Right lobe of liver (tissue), 6 donors: ENCODE measurements at regions not wholly inside any gene's neighbourhood (a gene's known extent, or its start where the extent isn't known, plus 50 kb on each side); places are given as distances from the start of the nearest gene placed in this dataset.

Source experiments
- ATAC-seq, 4 donors: fragments of 200-7000 bp; cut with Tn5 transposase; one replicate each; pipeline ENCODE4 v1.9.1; 2020; ENCODE audit warnings: mild to moderate bottlenecking in 4 of 4, moderate library complexity in 4 of 4
- DNase-seq, 3 donors: peaks; one replicate each; pipeline ENCODE4 v3.0.0-alpha.2; 2020
- H3K27ac ChIP-seq, 3 donors: fragments of 200-600 bp; one replicate each; pipeline ENCODE4 v1.8.0; 2022
- H3K27me3 ChIP-seq, 2 donors: fragments of 200-600 bp; one replicate each; pipeline ENCODE4 v1.8.0; 2022
- H3K36me3 ChIP-seq, 4 donors: fragments of 200-600 bp; sonication (generic) in 1 of 4; one replicate each; pipeline versions ENCODE4 v1.5.1 to v1.8.0; 2017 to 2022; ENCODE audit warnings: control low read depth in 1 of 4
- H3K4me1 ChIP-seq, 4 donors: fragments of 200-600 bp; sonication (generic) in 1 of 4; one replicate each; pipeline versions ENCODE4 v1.5.1 to v1.8.0; 2017 to 2022; ENCODE audit warnings: control low read depth in 1 of 4
- H3K4me3 ChIP-seq, 3 donors: fragments of 200-600 bp; one replicate each; pipeline ENCODE4 v1.8.0; 2022
- H3K9me3 ChIP-seq, 4 donors: fragments of 200-600 bp; sonication (generic) in 1 of 4; one replicate each; pipeline versions ENCODE4 v1.5.1 to v1.8.0; 2017 to 2022; ENCODE audit warnings: control low read depth in 1 of 4
- POLR2A ChIP-seq: fragments of 450-650 bp; IDR thresholded peaks from one replicate; pipeline ENCODE4 v1.6.1; 2017; ENCODE audit warnings: antibody characterized with exemption, mild to moderate bottlenecking
- WGBS: methylation state at CpG from one replicate; pipeline ENCODE4 v1.1.6; 2018; ENCODE audit warnings: low coverage, low lambda C conversion rate; ENCODE audit not compliant: insufficient coverage; ENCODE audit errors: missing lambda C conversion rate; 5-methylcytosine and 5-hydroxymethylcytosine counted together
- intact Hi-C, 2 donors: fragments of 100-400 bp; cut with DNase I; formaldehyde crosslinking; loops; one replicate each; pipeline versions ENCODE4 v1.11.2 to v1.14.1; 2022
- TF ChIP-seq, protein P1 (sequence below), 4 donors: fragments of 200-600 bp in 3 of 4; fragments of 450-650 bp in 1 of 4; IDR thresholded peaks; one replicate each; pipeline versions ENCODE4 v1.5.1 to v1.8.0; 2016 to 2022; ENCODE audit warnings: antibody characterized with exemption in 4 of 4, mild to moderate bottlenecking in 2 of 4
- donor health status: DM: no; HTN: yes; CAD: no.
- donor health status: DM: no; HTN: no; CAD: no.
- donor health status: DM: no; HTN: no; CAD: no.
- donor health status: DM: no; HTN: yes; CAD: no.
- donor health status: DM: no; HTN: yes; CAD: no.

DNA sequence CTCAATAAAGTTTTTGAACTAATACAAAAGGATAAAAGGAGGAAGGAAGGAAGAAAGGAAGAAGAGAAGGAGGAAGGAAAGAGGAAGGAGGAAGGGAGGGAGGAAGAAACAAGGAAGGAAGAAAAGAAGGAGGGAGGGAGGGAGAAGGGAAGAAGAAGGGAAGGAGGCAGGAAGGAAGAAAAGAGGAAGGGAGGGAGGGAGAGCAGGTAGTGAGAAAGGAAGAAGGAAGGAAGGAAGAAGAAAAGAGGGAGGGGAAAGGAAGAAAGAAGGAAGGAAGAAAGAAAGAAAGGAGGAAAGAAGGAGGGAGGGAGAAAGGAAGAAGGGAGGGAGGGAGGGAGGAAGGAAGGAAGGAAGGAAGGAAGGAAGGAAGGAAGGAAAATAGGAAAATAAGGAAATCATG lies 263.8 kb upstream of the C16orf82 start:
- intact Hi-C loops = no loop called here
- no peak for TF ChIP-seq POLR2A
- TF ChIP-seq, protein P1, sequence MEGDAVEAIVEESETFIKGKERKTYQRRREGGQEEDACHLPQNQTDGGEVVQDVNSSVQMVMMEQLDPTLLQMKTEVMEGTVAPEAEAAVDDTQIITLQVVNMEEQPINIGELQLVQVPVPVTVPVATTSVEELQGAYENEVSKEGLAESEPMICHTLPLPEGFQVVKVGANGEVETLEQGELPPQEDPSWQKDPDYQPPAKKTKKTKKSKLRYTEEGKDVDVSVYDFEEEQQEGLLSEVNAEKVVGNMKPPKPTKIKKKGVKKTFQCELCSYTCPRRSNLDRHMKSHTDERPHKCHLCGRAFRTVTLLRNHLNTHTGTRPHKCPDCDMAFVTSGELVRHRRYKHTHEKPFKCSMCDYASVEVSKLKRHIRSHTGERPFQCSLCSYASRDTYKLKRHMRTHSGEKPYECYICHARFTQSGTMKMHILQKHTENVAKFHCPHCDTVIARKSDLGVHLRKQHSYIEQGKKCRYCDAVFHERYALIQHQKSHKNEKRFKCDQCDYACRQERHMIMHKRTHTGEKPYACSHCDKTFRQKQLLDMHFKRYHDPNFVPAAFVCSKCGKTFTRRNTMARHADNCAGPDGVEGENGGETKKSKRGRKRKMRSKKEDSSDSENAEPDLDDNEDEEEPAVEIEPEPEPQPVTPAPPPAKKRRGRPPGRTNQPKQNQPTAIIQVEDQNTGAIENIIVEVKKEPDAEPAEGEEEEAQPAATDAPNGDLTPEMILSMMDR (IDR thresholded peaks at IDR 0.05) = no peak
- no peaks in the 10 kb centered on the region for H3K4me1 ChIP-seq
- H3K9me3 ChIP-seq = no peaks in the 10 kb centered on the region
- H3K36me3 ChIP-seq = no peaks in the 10 kb centered on the region
- H3K27me3 ChIP-seq = no peaks in the 10 kb centered on the region
- no peak overlapping the region for H3K4me3 ChIP-seq
- ATAC-seq = no peak
- no peak overlapping the region for H3K27ac ChIP-seq
- no peak for DNase-seq

DNA sequence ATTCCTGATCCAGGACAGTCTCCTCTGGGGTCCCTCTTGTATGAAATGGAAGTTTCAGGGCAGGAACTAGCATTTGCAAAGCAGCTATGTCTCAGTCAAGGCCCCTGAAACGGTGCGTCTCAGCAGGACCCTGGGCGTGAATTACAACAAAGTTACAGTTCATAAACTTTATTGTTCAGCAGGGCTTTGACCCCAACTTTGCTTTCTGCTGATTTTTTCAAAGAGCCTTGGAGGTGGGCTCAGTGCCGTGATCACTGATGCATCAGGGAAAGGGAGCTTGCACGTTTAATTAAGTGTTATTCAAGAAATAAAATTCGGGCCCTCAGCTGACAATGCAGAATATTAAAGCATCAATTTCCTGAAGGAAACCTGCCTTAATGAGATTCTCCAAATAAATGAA lies 260.1 kb upstream of the C16orf82 start:
- ATAC-seq (no peak), DNase-seq (no peak)
- Histone ChIP-seq H3K36me3 (no peaks in the 10 kb centered on the region), H3K9me3 (no peaks in the 10 kb centered on the region), H3K27me3 (no peaks in the 10 kb centered on the region), H3K4me3 (no peak overlapping the region), H3K27ac (no peak overlapping the region), H3K4me1 (no peaks in the 10 kb centered on the region)
- TF ChIP-seq, protein P1 (IDR thresholded peaks at IDR 0.05) = no peak
- TF ChIP-seq POLR2A = no peak
- WGBS = 51% methylated on average over 6 of the region's 6 CpGs
- intact Hi-C loops = no loop called here

DNA sequence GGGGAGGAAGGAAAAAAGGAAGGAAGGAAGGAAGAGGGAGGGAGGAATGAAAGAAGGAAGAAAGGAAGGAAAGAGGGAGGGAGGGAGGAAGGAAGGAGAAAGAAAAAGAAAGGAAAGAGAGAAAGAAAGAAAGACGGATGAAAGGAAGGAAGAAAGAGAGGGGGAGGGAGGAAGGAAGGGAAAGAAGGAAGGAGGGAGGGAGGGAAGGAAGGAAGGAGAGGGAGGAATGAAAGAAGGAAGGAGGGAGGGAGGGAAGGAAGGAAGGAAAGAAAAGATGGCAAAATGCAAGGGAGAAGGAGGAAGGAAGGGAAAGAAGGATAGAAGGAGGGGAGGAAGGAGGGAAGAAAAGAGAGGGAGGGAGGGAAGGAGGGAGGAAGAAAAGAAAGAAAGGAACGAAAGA lies 257.3 kb upstream of the C16orf82 start:
- Histone ChIP-seq H3K27me3 (no peaks in the 10 kb centered on the region), H3K4me1 (no peaks in the 10 kb centered on the region), H3K27ac (no peak overlapping the region), H3K4me3 (no peak overlapping the region), H3K9me3 (no peaks in the 10 kb centered on the region), H3K36me3 (no peaks in the 10 kb centered on the region)
- no peak for DNase-seq
- no peak for TF ChIP-seq POLR2A
- TF ChIP-seq, protein P1 (IDR thresholded peaks at IDR 0.05) = no peak
- no peak for ATAC-seq
- intact Hi-C loops = no loop called here
- 19% methylated on average over 2 of the region's 2 CpGs for WGBS

DNA sequence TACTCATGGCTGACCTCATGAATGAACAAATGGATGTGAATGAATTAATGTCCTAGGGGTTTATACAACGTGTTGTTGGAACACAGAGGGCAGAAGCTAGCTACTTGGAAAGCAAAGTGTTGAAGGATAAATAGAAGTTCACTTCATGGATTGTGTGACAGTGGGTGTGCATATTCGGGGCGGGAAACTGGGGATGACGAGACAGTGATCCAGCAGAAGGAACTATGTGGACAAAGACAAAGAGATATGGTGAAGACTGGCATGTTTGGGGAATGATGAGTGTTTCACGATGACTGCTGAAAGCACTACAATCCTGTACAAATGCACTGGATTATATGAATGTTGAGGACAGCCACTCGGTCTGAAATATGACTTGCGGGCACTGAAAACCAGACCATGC lies 250.5 kb upstream of the C16orf82 start:
- ATAC-seq (no peak), DNase-seq (no peak)
- Histone ChIP-seq H3K9me3 (no peaks in the 10 kb centered on the region), H3K27ac (no peak overlapping the region), H3K4me3 (no peak overlapping the region), H3K27me3 (no peaks in the 10 kb centered on the region), H3K36me3 (no peaks in the 10 kb centered on the region), H3K4me1 (no peaks in the 10 kb centered on the region)
- 59% methylated on average over 5 of the region's 7 CpGs for WGBS
- intact Hi-C loops = no loop called here
- no peak for TF ChIP-seq POLR2A
- TF ChIP-seq, protein P1 (IDR thresholded peaks at IDR 0.05) = no peak

DNA sequence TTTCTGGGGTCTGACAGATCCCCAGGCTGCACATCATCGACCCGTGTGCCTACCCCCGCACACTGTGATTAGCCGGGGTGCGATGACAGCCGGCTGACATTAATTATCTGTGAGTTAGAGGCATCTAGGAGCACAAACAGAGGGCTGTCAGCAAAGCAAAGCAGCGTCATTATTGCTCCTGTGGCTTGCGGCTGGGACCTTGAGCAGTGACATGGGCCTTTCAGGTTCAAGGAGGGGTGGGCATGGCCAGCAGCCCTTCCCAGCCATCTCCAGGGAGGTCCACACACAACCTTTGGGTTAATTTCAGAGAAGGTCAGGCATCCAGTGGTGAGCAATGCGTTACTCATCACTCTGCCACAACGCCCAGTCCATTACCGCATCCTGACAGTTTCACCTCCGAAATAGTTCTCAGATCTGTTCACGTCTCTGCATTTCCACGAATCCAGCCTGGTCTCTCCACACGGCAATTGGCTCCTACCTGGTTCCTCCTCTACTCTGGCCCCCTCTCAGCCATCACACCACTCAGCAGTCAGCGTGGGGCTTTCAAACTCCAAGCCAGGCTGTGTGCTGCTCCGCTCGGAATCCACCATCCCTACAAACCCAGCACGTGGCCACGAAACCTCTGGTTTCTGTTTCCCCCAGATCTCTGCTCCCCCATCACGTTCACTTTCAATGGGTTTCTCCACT lies 249.7 kb upstream of the C16orf82 start:
- intact Hi-C loops = no loop called here
- Histone ChIP-seq H3K9me3 (no peaks in the 10 kb centered on the region), H3K4me1 (no peaks in the 10 kb centered on the region), H3K27me3 (no peaks in the 10 kb centered on the region), H3K36me3 (no peaks in the 10 kb centered on the region), H3K27ac (no peak overlapping the region), H3K4me3 (no peak overlapping the region)
- DNase-seq (no peak), ATAC-seq (no peak)
- TF ChIP-seq, protein P1 (IDR thresholded peaks at IDR 0.05) = no peak
- TF ChIP-seq POLR2A = no peak
- WGBS = 58% methylated on average over 5 of the region's 21 CpGs
